K562 (cell line): ENCODE measurements at regions not wholly inside any gene's neighbourhood (a gene's known extent, or its start where the extent isn't known, plus 50 kb on each side); places are given as distances from the start of the nearest gene placed in this dataset.

Experiments used
- GABPA ChIP-seq: fragments of 200-800 bp; sonication (Bioruptor generic); conservative IDR thresholded peaks from 2 replicates; pipeline ENCODE4 v1.6.1; 2016; ENCODE audit warnings: low read depth, missing genetic modification characterization, missing compliant biosample characterization
- MTA1 ChIP-seq: fragments of 450-650 bp; IDR thresholded peaks from 2 replicates; pipeline ENCODE4 v1.6.1; 2017; ENCODE audit warnings: borderline replicate concordance
- POLR2A ChIP-seq: fragments of 450-650 bp; conservative IDR thresholded peaks from 2 replicates; pipeline ENCODE4 v1.6.1; 2016
- ZZZ3 ChIP-seq: fragments of 450-650 bp; IDR thresholded peaks from 2 replicates; pipeline ENCODE4 v1.6.1; 2016; ENCODE audit warnings: antibody characterized with exemption, mild to moderate bottlenecking, moderate library complexity
- TF ChIP-seq, protein P1 (sequence below), 3 experiments: IDR thresholded peaks in 2 of 3; conservative IDR thresholded peaks in 1 of 3; 2 replicates each; pipeline ENCODE4 v1.5.1; 2011 to 2012; ENCODE audit warnings: low read length in 3 of 3, mild to moderate bottlenecking in 3 of 3, control low read depth in 2 of 3, improper control_type of control experiment in 1 of 3, inconsistent platforms in 1 of 3, low read depth in 1 of 3, mixed read lengths in 1 of 3, moderate library complexity in 1 of 3; ENCODE audit not compliant: insufficient read depth in 2 of 3

DNA sequence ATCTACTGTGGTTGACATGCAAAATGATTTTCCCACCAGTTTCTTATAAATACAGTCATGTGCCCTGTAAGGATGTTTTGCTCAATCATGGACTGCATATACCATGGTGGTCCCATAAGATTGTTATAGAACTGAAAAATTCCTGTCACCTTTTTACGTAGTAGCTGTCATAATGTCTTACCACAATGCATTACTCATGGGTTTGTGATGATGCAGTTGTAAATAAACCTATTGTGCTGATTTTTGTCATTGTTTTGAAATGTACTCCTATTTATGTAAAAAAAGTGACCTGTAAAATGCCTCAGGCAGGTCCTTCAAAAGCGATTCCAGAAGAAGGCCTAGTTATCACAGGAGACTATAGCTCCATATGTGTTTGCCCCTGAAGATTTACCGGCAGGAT is 695.4 kb upstream of the KIF2B start:
- TF ChIP-seq, protein P1, sequence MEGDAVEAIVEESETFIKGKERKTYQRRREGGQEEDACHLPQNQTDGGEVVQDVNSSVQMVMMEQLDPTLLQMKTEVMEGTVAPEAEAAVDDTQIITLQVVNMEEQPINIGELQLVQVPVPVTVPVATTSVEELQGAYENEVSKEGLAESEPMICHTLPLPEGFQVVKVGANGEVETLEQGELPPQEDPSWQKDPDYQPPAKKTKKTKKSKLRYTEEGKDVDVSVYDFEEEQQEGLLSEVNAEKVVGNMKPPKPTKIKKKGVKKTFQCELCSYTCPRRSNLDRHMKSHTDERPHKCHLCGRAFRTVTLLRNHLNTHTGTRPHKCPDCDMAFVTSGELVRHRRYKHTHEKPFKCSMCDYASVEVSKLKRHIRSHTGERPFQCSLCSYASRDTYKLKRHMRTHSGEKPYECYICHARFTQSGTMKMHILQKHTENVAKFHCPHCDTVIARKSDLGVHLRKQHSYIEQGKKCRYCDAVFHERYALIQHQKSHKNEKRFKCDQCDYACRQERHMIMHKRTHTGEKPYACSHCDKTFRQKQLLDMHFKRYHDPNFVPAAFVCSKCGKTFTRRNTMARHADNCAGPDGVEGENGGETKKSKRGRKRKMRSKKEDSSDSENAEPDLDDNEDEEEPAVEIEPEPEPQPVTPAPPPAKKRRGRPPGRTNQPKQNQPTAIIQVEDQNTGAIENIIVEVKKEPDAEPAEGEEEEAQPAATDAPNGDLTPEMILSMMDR (IDR thresholded peaks at IDR 0.05 in 2 of 3, conservative IDR thresholded peaks at IDR 0.05 in 1 of 3; ENCODE audit: insufficient read depth in 2 of 3, low read depth in 1 of 3, low read length in 3 of 3), result no peak
- TF ChIP-seq GABPA (tag) (no peak), ZZZ3 (no peak), MTA1 (no peak), POLR2A (no peak)
